Thyroid gland (tissue), 4 donors: ENCODE measurements at regions not wholly inside any gene's neighbourhood (a gene's known extent, or its start where the extent isn't known, plus 50 kb on each side); places are given as distances from the start of the nearest gene placed in this dataset.

Experiments
- CTCF ChIP-seq, 6 experiments: fragments of 200-600 bp in 3 of 6; fragments of 450-650 bp in 3 of 6; sonication (generic) in 3 of 6; IDR thresholded peaks; one replicate each; pipeline ENCODE4 v1.5.1; 2016 to 2019; ENCODE audit warnings: antibody characterized with exemption in 6 of 6, mild to moderate bottlenecking in 2 of 6, inconsistent platforms in 1 of 6, moderate library complexity in 1 of 6
- POLR2A ChIP-seq, 2 donors: fragments of 450-650 bp; IDR thresholded peaks; one replicate each; pipeline ENCODE4 v1.6.1; 2017; ENCODE audit warnings: antibody characterized with exemption in 2 of 2, mild to moderate bottlenecking in 2 of 2, moderate library complexity in 1 of 2

- TF ChIP-seq CTCF (IDR thresholded peaks at IDR 0.05): no peak
- no peak for TF ChIP-seq POLR2A (IDR thresholded peaks at IDR 0.05)
These were observed 65.4 kb upstream of the RFC3 start for GRCh38 chr13:33752597-33752996.
